ENCODE measurements at regions not wholly inside any gene's neighbourhood (a gene's known extent, or its start where the extent isn't known, plus 50 kb on each side); places are given as distances from the start of the nearest gene placed in this dataset.

DNA sequence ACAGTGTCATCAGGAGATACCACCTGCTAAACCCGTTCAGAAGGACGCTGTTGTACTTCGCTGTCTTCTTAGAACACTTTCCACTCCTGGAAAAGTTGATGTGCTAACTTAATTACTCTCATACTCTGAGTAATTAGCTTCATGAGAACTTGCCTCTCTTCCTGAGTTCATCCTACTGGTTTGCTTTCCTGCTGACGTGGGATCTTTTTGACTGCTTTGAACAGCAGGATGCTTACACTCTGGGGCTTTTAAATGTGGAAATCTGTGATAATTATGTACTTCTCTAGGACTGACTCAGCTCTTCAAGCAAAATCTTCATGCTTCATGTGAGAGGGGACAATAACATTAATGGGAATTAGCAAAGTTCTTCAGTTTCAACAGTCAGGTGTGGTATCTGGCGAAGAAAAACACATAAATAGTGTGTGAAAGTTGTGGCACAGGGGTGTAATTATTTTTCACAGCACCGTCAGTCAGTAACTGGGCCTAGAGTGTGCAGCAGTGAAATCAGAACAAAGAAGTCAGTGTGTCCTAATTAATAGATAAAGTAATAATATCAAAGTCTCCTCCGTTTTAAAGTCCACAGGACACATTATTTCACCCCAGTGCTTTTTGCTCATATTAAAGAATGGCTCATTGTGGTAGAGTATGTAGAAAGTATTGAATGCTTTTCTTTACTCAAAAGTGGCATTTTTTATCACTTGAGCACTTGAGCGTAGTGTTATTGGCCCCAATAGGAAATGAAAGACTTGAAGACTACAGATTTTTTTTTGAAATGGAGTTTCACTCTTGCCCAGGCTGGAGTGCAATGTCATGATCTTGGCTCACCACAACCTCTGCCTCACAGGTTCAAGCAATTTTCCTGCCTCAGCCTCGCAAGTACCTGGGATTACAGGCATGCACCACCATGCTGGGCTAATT is 140.9 kb upstream of the DMRT1 start:
- no peaks in the 10 kb centered on the region for H3K9me3 Mint-ChIP-seq (ENCODE audit: low read depth)
- H3K27me3 Mint-ChIP-seq (ENCODE audit: low read depth): no peaks in the 10 kb centered on the region
- no peak overlapping the region for H3K27ac Mint-ChIP-seq (ENCODE audit: unreplicated experiment)
- no peaks in the 10 kb centered on the region for H3K36me3 Mint-ChIP-seq (ENCODE audit: low read depth)
- no peak for DNase-seq (ENCODE audit: low spot score)
- peaks cover 58% of the 10 kb centered on the region for H3K4me1 Mint-ChIP-seq (ENCODE audit: low read depth)
- TF ChIP-seq, protein P1, sequence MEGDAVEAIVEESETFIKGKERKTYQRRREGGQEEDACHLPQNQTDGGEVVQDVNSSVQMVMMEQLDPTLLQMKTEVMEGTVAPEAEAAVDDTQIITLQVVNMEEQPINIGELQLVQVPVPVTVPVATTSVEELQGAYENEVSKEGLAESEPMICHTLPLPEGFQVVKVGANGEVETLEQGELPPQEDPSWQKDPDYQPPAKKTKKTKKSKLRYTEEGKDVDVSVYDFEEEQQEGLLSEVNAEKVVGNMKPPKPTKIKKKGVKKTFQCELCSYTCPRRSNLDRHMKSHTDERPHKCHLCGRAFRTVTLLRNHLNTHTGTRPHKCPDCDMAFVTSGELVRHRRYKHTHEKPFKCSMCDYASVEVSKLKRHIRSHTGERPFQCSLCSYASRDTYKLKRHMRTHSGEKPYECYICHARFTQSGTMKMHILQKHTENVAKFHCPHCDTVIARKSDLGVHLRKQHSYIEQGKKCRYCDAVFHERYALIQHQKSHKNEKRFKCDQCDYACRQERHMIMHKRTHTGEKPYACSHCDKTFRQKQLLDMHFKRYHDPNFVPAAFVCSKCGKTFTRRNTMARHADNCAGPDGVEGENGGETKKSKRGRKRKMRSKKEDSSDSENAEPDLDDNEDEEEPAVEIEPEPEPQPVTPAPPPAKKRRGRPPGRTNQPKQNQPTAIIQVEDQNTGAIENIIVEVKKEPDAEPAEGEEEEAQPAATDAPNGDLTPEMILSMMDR (IDR thresholded peaks at IDR 0.05): no peak
- no peak overlapping the region for H3K4me3 Mint-ChIP-seq (ENCODE audit: unreplicated experiment)

GRCh38 chr9:703392-703791 is 138.1 kb upstream of the DMRT1 start:
- Mint-ChIP-seq H3K27me3 (ENCODE audit: low read depth) (no peaks in the 10 kb centered on the region), H3K27ac (ENCODE audit: unreplicated experiment) (peak overlapping the region; percentile 75), H3K4me3 (ENCODE audit: unreplicated experiment) (no peak overlapping the region), H3K4me1 (ENCODE audit: low read depth) (peaks cover 46% of the 10 kb centered on the region), H3K36me3 (ENCODE audit: low read depth) (no peaks in the 10 kb centered on the region), H3K9me3 (ENCODE audit: low read depth) (no peaks in the 10 kb centered on the region)
- no peak for DNase-seq (ENCODE audit: low spot score)
- TF ChIP-seq, protein P1 (IDR thresholded peaks at IDR 0.05): no peak

- Mint-ChIP-seq H3K27me3 (ENCODE audit: low read depth) (no peaks in the 10 kb centered on the region), H3K36me3 (ENCODE audit: low read depth) (peaks cover 7% of the 10 kb centered on the region), H3K4me1 (ENCODE audit: low read depth) (peaks cover 54% of the 10 kb centered on the region), H3K4me3 (ENCODE audit: unreplicated experiment) (peak overlapping the region; percentile 80), H3K9me3 (ENCODE audit: low read depth) (no peaks in the 10 kb centered on the region), H3K27ac (ENCODE audit: unreplicated experiment) (peak overlapping the region; percentile 96)
- TF ChIP-seq, protein P1 (IDR thresholded peaks at IDR 0.05): no peak
- DNase-seq (ENCODE audit: low spot score): no peak
Measured at GRCh38 chr9:706073-706472, 135.4 kb upstream of the DMRT1 start.

DNA sequence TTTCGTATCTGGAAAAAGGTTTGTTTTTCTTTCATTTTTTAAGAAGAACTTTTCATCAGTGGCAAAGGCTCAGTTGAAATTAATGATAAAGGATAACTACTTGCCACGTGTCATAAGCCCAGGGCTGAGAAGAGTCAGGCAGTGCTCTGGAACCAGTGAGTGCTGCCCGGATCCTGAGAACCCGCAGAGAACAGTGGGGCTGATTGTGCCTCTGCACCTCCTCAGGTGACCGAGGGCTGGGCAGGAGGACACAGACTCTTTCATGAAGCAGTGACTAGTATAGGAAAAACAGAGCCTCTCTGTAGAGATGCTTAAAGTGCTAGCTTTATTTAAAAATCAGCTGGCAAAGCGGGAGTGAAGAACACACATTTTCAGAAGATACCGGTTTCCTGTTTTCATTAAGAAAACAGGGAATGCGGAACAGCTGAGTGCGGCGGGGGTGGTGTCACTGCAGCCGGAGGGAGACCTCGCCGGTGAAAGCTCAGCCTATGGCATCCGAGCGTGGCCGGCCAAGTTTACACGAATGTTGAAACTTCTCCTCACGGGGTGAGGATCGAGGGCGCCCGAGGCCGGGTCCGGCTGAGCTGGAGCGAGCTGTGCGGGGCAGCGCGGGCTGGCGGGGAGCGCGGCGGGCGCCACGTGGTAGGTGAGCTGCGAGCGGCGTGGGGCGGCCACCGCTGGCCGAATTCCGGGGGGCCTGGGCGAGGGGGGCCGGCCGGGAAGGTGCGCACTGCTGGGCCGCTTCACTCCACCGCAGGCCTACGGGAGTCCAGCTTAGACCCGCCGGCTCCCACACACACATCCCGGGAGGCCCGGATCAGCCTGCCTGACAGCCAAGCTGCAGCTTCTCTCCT is 134.7 kb upstream of the DMRT1 start:
- peak overlapping the region; percentile 80 for H3K4me3 Mint-ChIP-seq (ENCODE audit: unreplicated experiment)
- H3K9me3 Mint-ChIP-seq (ENCODE audit: low read depth): no peaks in the 10 kb centered on the region
- H3K27ac Mint-ChIP-seq (ENCODE audit: unreplicated experiment): peak overlapping the region; percentile 96
- DNase-seq (ENCODE audit: low spot score): no peak
- peaks cover 58% of the 10 kb centered on the region for H3K4me1 Mint-ChIP-seq (ENCODE audit: low read depth)
- no peaks in the 10 kb centered on the region for H3K27me3 Mint-ChIP-seq (ENCODE audit: low read depth)
- peaks cover 13% of the 10 kb centered on the region for H3K36me3 Mint-ChIP-seq (ENCODE audit: low read depth)
- TF ChIP-seq, protein P1 (IDR thresholded peaks at IDR 0.05): peak; percentile 14

GRCh38 chr9:708182-708550 is 133.3 kb upstream of the DMRT1 start:
- Mint-ChIP-seq H3K9me3 (ENCODE audit: low read depth) (no peaks in the 10 kb centered on the region), H3K4me3 (ENCODE audit: unreplicated experiment) (peak overlapping the region; percentile 78), H3K27ac (ENCODE audit: unreplicated experiment) (peak overlapping the region; percentile 90), H3K36me3 (ENCODE audit: low read depth) (peaks cover 25% of the 10 kb centered on the region), H3K27me3 (ENCODE audit: low read depth) (no peaks in the 10 kb centered on the region), H3K4me1 (ENCODE audit: low read depth) (peaks cover 66% of the 10 kb centered on the region)
- TF ChIP-seq, protein P1 (IDR thresholded peaks at IDR 0.05): no peak
- DNase-seq (ENCODE audit: low spot score): no peak
